NCI-H187 (cell line): ENCODE measurements at regions not wholly inside any gene's neighbourhood (a gene's known extent, or its start where the extent isn't known, plus 50 kb on each side); places are given as distances from the start of the nearest gene placed in this dataset.
"Not testable (repeated sequence)": the region's sequence is repeated elsewhere in the genome, so short reads cannot be mapped to it uniquely, and the experiment has no call there.

Experiments
- DNase-seq, 2 experiments: peaks; one replicate each; lab custom pipeline; 2025; lab: John Stamatoyannopoulos, UW

DNA sequence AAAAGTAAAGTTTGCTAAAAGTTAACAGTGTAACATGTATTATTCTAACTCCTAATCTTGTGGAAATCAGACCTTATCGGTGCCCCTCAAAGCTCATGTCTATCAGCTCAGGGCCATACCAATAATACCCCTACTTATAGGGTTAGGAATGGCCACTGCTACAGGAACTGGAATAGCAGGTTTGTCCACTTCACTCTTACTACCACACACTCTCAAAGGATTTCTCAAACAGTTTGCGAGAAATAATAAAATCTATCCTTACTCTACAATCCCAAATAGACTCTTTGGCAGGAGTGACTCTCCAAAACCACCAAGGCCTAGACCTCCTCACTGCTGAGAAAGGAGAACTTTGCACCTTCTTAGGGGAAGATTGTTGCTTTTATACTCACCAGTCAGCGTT is 1677.7 kb downstream of the OLFM4 start:
- DNase-seq = no peak

DNA sequence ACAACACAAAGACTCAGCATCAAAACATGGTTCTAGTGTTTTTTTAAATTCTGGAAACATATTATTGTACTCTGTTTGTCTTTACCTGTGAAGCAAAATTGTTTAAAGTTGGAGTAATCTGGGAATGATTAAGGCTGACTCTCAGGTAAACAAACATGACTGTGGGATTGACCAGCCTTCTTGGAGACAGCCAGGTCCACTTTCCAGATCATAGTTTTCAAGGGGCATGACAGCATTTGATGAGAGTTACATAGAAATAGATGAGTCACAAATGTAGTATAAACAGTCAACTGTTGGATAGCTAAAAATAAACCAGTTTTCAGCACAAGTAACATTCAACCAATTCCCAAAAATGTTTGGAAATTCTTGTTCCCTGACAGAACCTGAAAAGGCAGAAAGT is 1680.9 kb downstream of the OLFM4 start:
- DNase-seq = no peak

DNA sequence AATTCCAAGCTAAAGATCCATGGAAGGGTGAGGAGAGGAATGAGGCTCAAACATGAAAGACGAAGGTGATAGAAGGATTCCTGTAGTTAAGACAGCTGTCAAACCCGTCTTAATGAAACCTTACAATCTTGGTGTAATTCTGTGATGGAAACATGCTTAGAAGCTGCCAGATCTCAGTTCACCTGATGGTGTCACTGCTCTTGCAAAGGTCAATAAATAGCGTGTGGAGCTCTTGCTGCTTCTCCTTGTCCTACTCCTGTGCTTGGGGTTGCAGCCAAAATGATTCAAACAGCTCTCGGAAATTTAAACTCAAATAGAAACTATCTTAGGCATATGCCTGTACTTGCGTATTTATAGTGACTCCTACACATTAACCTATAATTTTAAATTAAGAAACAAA is 1705.0 kb downstream of the OLFM4 start:
- DNase-seq = no peak

DNA sequence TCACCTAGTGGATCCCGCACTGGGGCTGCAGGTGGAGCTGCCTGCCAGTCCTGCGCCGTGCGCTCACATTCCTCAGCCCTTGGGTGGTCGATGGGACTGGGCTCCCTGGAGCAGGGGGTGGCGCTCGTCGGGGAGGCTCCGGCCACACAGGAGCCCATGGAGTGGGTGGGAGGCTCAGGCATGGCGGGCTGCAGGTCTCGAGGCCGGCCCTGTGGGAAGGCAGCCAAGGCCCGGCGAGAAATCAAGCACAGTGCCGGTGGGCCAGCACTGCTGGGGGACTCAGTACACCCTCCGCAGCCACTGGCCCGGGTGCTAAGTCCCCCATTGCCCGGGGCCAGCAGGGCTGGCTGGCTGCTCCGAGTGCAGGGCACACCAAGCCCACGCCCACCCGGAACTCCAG is 1708.6 kb downstream of the OLFM4 start:
- DNase-seq = not testable (repeated sequence)

DNA sequence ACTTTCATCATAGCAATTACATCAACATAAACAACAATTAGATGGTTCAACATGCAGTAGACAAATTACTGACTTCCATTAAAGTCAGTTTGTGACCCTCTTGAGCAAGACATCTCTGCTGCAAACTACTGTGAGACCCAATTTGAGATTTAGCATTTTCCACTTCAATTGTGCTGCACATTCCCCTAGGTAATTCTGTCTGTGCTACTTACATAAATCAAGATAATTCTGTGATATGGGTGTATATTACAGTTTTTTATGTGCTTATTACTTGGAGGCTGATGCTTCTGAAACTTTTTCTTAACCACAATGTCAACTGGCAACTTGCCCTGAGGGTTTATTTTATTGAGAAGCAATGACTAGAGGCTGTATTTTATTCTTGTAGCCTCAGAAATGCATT is 1714.4 kb downstream of the OLFM4 start:
- no peak for DNase-seq

DNA sequence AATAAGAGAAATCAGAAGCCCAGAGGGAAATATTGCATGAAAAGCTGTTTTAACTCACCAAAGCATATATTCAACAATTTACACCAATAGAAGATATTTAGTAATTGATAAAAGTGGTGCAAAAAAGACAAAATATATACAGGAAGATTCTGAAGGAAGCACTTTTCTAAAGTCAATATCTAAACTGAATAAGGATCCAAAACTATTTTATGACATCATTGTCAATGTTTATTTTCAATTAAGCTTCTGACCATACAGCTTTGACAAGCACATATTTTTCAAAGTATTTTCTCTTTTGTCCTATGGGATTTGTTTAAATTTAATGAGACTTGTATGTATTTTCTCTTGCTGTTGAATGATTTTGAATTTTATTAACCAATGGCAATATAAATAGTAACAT is 1716.1 kb downstream of the OLFM4 start:
- no peak for DNase-seq

DNA sequence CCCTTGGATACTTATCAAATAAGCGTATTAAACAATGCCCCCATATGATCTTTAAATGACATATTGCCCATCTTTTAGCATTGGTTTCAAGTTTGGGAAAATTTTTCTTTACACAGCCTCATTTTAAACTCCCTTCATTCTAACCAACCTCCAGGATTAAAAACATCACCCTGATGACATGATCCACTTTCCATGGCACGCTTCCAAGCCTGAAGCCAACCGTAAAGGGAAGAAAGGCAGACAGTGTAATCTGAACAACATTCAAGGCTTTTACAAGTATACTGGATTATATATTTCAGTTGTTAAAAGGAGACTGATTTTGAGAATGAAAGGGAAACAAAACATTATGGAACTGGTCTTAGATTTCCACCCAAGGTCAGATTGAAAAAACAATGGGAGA is 1721.9 kb downstream of the OLFM4 start:
- DNase-seq = no peak

DNA sequence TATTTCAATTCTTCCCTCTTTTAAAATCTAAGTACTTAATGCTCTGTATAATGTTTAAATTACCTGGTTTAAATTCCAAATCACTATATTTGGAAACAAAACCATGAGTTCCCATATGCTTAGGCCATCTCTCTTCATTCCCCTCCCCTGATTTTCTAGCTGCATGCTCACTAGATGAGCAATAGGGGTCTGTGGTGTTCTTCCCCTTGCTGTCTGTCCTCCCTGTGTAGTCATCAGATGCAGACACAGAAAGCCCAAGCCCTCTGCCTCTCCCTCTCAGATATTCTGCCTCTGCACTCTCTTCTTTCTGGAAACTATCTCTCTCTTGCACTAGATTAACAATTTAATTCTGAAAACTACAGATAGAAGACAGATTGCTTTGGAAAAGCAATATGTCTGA is 1730.2 kb downstream of the OLFM4 start:
- DNase-seq = no peak

DNA sequence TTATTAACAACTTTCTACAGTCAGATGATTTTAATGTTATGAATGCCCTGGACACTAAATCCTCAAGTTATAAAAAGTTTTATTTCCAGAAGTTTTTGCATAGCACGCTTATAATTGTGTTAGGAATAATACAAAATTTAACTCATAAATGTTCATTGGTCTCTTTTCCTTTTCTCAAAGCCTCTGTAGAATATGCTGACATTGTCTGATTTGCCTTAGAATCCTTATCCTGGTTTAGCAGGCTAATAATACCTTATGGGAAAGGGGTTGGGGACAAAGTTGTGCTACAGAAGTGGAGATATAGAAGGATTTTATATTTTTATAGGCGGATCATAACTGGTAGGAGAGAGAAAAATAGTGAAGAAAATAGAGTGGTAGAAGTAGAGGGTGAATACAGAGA is 1739.6 kb downstream of the OLFM4 start:
- DNase-seq = no peak

DNA sequence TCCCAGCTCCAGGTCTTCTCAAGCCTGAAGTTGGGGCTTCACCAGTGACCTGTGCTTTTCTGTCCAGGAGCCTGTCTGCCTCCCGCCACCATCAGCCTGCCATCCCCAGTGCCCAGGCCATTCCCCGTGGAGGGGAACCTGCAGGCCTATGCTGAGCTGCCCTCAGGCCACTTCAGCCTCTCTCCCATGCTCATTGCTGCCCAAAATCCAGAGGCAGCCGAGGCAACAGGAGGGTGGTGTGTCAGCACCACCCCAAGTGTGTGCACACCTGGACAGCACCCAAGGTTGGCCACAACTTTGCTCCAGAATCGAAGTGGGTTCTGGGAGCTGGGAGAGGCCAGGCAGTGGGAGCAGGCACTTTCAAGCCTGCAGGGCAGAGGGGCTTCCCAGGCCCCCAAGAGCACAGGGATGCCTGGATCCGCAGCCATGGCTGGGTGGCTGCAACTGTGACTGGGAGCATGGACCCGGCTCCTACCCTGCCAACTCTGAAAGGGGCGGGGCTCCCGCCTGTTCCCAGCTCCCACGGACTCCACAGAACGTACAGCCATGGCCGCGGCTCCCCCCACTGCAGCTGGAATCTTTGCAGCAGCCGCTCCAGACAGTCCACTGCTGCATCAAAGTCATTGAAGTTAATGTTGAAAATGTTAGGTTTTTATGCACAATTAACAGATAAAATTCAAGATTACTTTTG is 1747.0 kb downstream of the OLFM4 start:
- no peak for DNase-seq

DNA sequence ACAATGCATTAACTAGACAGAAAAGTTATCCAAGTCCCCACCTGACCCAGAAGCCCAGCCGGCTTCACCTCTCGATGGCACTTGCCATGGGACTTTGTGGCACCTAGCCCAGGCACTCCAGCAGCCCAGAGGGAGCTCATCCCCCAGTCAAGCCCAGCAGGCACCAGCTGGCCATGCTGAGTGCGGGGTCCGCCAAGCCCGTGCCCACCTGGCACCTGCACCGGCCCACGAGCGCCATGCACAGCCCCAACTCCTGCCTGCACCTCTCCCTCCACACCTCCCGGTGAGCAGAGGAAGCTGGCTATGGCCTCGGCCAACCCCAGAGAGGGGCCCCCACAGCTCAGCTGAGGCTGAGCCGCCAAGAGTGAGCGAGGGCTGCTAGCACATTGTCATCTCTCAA is 1759.1 kb downstream of the OLFM4 start:
- DNase-seq = no peak

DNA sequence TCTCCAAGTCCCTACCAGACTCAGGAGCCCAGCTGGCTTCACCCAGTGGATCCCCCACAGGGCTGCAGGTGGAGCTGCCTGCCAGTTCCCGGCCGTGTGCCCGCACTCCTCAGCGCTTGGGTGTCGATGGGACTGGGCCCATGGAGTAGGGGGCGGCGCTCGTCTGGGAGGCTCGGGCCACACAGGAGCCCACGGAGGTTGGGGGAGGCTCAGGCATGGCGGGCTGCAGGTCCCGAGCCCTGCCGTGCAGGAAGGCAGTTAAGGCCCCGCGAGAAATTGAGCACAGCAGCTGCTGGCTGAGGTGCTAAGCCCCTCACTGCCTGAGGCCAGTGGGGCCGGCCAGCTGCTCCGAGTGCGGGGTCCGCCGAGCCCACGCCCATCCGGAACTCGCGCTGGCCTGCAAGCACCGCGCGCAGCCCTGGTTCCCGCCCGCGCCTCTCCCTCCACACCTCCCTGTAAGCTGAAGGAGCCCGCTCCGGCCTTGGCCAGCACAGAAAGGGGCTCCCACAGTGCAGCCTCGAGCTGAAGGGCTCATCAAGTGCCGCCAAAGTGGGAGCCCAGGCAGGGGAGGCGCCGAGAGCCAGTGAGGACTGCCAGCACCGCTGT is 1771.1 kb downstream of the OLFM4 start:
- no peak for DNase-seq

DNA sequence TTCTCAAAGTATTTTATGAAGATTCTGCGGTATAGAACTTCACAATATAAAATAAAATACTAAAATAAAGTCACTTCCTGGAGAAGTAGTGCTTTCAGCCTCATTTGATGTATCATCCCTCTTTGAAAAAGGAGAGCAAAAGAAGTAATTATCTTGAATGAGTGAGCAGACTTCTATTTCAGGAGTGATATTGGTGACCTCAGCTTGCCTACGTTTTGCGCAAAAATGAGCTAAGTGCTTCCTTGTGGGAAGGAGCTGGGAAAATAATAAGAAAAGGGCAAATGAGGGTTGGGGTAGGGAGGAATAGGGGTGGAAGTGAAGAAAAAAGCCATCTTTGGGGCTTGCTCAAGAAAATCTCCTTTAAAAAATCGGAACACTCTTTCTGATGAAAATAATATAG is 1773.6 kb downstream of the OLFM4 start:
- no peak for DNase-seq

DNA sequence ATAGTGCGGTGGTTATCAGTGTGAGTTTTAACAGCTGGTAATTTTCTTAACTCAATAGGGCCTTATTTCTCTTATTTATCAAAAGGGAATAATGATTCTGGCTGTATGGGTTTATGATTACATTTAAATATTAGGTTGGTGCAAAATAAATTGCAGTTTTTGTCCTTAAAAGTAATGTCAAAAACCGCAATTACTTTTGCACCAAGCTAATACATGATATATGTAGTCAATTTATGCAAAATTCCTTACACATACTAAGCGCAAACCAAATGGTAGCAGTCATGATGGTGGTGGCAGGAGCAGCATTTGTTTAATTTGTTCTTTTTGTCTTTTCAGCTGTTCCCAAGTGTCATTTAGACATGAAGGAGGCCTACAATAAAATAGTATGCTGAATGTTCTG is 1777.1 kb downstream of the OLFM4 start:
- no peak for DNase-seq

DNA sequence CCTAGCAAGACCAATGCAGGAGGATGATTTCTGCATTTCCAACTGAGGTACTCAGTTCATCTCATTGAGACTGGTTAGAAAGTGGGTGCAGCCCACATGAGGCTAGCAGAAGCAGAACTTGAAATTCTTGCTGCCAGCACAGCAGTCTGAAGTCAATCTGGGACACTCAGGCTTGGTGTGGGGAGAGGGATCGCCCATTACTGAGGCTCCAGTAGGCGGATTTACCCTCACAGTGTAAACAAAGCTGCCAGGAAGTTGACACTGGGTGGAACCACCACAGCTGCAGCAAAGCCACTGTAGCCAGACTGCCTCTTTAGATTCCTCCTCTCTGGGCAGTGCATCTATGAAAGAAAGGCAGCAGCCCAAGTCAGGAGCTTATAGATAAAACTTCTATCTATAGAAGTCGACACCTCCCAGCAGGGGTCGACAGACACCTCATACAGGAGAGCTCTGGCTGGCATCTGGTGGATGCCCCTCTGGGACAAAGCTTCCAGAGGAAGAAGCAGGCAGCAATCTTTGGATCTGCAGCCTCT is 1793.4 kb downstream of the OLFM4 start:
- not testable (repeated sequence) for DNase-seq

DNA sequence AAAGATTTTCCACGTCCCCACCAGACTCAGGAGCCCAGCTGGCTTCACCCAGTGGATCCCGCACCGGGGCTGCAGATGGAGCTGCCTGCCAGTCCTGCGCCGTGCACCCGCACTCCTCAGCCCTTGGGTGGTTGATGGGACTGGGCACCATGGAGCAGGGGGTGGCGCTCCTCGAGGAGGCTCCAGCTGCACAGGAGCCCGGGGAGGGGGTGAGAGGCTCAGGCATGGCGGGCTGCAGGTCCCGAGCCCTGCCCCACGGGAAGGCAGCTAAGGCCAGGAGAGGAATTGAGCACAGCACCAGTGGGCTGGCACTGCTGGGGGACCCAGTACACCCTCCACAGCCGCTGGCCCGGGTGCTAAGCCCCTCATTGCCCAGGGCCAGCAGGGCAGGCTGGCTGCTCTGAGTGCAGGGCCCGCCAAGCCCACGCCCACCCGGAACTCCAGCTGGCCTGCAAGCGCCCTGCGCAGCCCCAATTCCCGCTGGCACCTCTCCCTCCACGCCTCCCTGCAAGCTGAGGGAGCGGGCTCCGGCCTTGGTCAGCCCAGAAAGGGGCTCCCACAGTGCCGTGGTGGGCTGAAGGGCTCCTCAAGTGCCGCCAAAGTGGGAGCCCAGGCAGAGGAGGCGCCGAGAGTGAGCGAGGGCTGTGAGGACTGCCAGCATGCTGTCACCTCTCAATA is 1800.9 kb downstream of the OLFM4 start:
- not testable (repeated sequence) for DNase-seq

DNA sequence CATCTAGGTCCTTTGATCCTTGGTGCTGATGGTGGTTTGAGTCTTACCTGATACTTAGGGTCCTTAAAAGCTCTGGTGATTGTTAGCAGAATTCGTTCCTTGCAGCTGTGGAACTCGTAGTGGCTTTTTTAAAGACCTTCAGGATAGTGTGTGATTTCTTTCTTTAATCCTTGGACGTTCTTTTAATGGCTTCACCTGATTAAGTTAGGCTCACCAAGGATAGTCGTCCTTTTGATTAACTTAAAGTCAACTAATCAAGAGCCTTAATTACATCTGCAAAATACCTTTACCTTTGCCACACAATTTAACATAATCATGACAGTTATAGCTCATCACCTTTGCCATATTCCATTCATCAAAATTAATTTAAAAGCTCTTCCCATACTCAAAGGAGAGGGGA is 1807.7 kb downstream of the OLFM4 start:
- DNase-seq = no peak

DNA sequence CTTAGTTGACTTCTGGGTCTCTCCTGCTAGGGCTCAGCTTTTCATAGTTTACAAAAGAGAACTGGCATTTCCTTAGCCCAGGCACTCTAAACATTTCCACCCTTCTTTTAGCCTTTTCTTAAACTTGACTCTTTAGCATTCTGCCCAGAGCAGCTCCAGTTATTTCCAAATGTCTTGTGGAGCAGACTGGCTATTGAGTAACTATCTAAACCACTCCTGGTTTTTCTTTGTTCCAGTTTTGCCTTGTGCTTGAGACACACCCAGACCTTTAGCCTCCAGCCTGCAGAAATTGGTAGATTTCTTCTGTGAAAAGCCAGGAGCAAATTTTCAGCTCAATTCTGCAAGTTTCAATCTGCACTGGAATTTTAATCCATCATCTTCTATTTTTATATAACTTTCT is 1813.1 kb downstream of the OLFM4 start:
- DNase-seq = no peak

DNA sequence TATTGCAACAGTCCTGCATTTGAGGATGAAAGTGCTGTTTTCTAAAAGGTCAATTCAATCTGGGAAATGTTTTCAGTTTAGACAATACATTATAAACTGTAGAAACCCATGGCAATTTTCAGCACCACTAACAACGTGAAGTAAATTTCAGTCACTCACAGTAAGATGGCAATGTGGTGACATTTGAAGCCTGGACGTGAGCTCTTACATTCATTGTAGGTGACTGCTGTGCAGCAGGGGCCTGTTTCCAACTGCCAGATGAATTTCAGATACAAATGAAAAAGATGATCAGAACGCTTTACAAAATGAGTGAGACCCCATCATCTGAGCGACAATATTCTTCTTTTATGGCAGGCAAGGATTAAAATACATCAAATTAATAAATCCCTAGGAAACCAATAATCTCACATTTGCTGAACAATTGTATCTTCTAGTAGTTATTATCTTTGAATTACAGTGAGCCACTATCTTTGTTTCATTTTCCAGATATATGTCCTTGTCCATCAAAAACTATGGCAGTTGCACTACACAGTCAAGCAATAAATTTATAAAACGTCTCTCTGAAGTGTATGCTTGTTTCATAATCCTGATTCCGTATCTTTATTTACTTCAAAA is 1816.8 kb downstream of the OLFM4 start:
- no peak for DNase-seq

DNA sequence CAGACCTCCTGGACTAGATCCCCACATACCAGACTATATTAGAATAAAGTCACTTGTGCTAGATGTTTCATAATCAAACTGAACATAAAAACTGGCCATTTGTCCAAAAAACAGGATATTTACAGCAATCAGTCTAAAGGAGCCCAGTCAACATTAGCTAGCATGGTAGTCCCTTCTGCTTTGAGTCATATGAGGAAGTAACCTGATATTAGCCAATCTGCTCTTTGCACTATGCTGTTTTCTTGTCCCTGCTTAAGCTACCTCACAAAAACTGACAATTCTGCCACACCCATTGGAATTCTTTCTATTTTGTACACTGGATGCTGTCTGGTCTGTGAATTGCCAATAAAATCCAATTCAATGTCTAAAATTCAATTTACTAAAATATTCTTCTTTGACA is 1824.2 kb downstream of the OLFM4 start:
- DNase-seq = no peak

DNA sequence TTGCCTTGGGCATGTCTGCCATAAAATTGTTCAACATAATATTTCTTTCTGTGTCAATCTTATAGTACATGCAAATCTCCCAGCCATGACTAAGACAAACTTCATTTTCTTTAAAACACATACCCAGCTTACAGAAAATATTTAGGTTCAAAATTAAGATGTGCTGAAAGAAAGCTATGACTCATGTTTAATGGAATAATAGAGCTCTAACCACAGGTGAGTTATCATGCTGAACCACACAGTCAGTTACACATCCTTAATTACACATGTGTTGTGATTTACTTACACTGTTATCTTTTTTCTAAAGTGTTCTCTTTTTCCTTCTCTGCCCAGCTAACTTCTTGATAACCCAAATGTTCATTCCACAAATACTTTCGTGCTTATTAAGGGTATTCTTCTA is 1831.2 kb downstream of the OLFM4 start:
- no peak for DNase-seq

DNA sequence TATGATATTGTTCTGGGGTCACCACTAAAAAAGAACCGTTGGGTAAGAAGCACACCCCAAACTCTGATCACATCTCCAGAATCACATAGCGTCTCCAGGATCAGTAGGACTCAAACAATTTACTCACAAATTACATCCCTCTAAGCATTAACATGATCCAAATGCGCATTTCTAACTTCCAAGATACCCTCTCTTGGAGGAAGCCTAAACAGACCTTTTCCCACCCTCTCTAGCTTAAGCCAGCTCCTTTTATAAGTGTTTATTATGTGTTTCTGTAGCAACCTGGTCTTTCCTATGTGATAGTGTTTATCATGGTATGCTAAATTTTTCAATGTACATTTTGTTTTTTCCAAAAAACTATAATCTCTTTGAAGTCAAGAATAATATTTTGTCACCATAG is 1846.5 kb downstream of the OLFM4 start:
- no peak for DNase-seq

DNA sequence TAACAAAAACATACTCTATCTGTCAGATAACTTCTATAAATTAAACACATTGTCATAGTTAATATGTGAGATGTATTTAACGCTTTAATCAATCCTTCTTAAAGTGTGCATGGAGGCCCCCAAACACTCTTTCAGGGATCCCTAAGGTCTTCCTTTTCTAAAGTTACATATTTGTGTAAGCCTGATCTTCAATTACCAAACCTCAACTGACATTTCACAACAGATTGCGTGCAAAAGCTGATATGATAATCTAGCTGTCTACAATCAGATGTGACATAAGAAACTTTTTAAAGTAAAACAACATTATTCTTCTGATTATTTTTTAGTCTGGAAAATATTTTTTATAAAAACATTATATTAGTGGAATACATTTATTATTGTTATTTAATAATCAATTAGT is 1850.4 kb downstream of the OLFM4 start:
- no peak for DNase-seq
